ENCODE measurements at regions not wholly inside any gene's neighbourhood (a gene's known extent, or its start where the extent isn't known, plus 50 kb on each side); places are given as distances from the start of the nearest gene placed in this dataset.

- DNase-seq: no peak
Observed at GRCh38 chr15:91692596-91692995, 160.9 kb upstream of the SLCO3A1 start.

GRCh38 chr15:91694131-91694830 lies 159.2 kb upstream of the SLCO3A1 start:
- DNase-seq: no peak

GRCh38 chr15:91694831-91695210 lies 158.7 kb upstream of the SLCO3A1 start:
- DNase-seq: no peak

GRCh38 chr15:91695799-91696198 lies 157.7 kb upstream of the SLCO3A1 start:
- no peak for DNase-seq

GRCh38 chr15:91696981-91697380 lies 156.5 kb upstream of the SLCO3A1 start:
- DNase-seq: no peak

- no peak for DNase-seq
Observed at GRCh38 chr15:91698241-91698640, 155.3 kb upstream of the SLCO3A1 start.

- no peak for DNase-seq
Observed at GRCh38 chr15:91699741-91700140, 153.8 kb upstream of the SLCO3A1 start.

GRCh38 chr15:91703274-91703673 lies 150.2 kb upstream of the SLCO3A1 start:
- no peak for DNase-seq

GRCh38 chr15:91704343-91704742 lies 149.2 kb upstream of the SLCO3A1 start:
- no peak for DNase-seq

GRCh38 chr15:91706322-91707032 lies 147.0 kb upstream of the SLCO3A1 start:
- peak; percentile 80 to 88 for DNase-seq

GRCh38 chr15:91710080-91710698 lies 143.3 kb upstream of the SLCO3A1 start:
- no peak for DNase-seq

- no peak for DNase-seq
Observed at GRCh38 chr15:91711384-91712033, 142.0 kb upstream of the SLCO3A1 start.

- no peak for DNase-seq
Observed at GRCh38 chr15:91712286-91712685, 141.2 kb upstream of the SLCO3A1 start.

- no peak for DNase-seq
Observed at GRCh38 chr15:91716536-91716935, 137.0 kb upstream of the SLCO3A1 start.

GRCh38 chr15:91717811-91718210 lies 135.7 kb upstream of the SLCO3A1 start:
- DNase-seq: no peak

GRCh38 chr15:91723959-91724358 lies 129.5 kb upstream of the SLCO3A1 start:
- no peak for DNase-seq

GRCh38 chr15:91733661-91734060 lies 119.8 kb upstream of the SLCO3A1 start:
- DNase-seq: no peak

- no peak for DNase-seq
Observed at GRCh38 chr15:91737151-91737818, 116.2 kb upstream of the SLCO3A1 start.

GRCh38 chr15:91741986-91742385 lies 111.5 kb upstream of the SLCO3A1 start:
- DNase-seq: no peak

GRCh38 chr15:91751611-91752010 lies 101.9 kb upstream of the SLCO3A1 start:
- no peak for DNase-seq

- no peak for DNase-seq
Observed at GRCh38 chr15:91752081-91752785, 101.3 kb upstream of the SLCO3A1 start.

- no peak for DNase-seq
Observed at GRCh38 chr15:91759560-91759959, 93.9 kb upstream of the SLCO3A1 start.
